Vagina (tissue), 2 donors: ENCODE measurements at regions not wholly inside any gene's neighbourhood (a gene's known extent, or its start where the extent isn't known, plus 50 kb on each side); places are given as distances from the start of the nearest gene placed in this dataset.

ENCODE experiments used
- POLR2A ChIP-seq, 2 donors: fragments of 450-650 bp; IDR thresholded peaks; one replicate each; pipeline ENCODE4 v1.6.1; 2017; ENCODE audit warnings: antibody characterized with exemption in 2 of 2, mild to moderate bottlenecking in 2 of 2, moderate library complexity in 2 of 2
- POLR2AphosphoS5 ChIP-seq, 2 donors: sonication (generic); formaldehyde crosslinking; IDR thresholded peaks; one replicate each; pipeline ENCODE4 v1.9.0; 2017; ENCODE audit warnings: antibody characterized with exemption in 2 of 2, mild to moderate bottlenecking in 2 of 2, low read depth in 1 of 2; ENCODE audit not compliant: insufficient read depth in 1 of 2
- TF ChIP-seq, protein P1 (sequence below), 3 experiments: fragments of 450-650 bp in 2 of 3; fragments of 200-600 bp in 1 of 3; sonication (generic) in 1 of 3; IDR thresholded peaks; one replicate each; pipeline ENCODE4 v1.5.1; 2017 to 2019; ENCODE audit warnings: antibody characterized with exemption in 3 of 3, mild to moderate bottlenecking in 2 of 3, moderate library complexity in 2 of 3

GRCh38 chr5:82522897-82523296 is 244.7 kb upstream of the RPS23 start:
- TF ChIP-seq, protein P1, sequence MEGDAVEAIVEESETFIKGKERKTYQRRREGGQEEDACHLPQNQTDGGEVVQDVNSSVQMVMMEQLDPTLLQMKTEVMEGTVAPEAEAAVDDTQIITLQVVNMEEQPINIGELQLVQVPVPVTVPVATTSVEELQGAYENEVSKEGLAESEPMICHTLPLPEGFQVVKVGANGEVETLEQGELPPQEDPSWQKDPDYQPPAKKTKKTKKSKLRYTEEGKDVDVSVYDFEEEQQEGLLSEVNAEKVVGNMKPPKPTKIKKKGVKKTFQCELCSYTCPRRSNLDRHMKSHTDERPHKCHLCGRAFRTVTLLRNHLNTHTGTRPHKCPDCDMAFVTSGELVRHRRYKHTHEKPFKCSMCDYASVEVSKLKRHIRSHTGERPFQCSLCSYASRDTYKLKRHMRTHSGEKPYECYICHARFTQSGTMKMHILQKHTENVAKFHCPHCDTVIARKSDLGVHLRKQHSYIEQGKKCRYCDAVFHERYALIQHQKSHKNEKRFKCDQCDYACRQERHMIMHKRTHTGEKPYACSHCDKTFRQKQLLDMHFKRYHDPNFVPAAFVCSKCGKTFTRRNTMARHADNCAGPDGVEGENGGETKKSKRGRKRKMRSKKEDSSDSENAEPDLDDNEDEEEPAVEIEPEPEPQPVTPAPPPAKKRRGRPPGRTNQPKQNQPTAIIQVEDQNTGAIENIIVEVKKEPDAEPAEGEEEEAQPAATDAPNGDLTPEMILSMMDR (IDR thresholded peaks at IDR 0.05): no peak
- no peak for TF ChIP-seq POLR2A (IDR thresholded peaks at IDR 0.05)
- TF ChIP-seq POLR2AphosphoS5 (IDR thresholded peaks at IDR 0.05; ENCODE audit: insufficient read depth in 1 of 2, low read depth in 1 of 2): no peak
